22Rv1 (cell line): ENCODE measurements at regions not wholly inside any gene's neighbourhood (a gene's known extent, or its start where the extent isn't known, plus 50 kb on each side); places are given as distances from the start of the nearest gene placed in this dataset.

Source experiments
- H3K27ac ChIP-seq: fragments of 450-650 bp; 2 replicates; pipeline ENCODE4 v1.5.1; 2017
- ZFX ChIP-seq: fragments of 450-650 bp; IDR thresholded peaks from 2 replicates; pipeline ENCODE4 v1.6.1; 2017; ENCODE audit warnings: antibody characterized with exemption, borderline replicate concordance
- TF ChIP-seq, protein P1 (sequence below): fragments of 450-650 bp; IDR thresholded peaks from 2 replicates; pipeline ENCODE4 v1.5.1; 2017; ENCODE audit warnings: mild to moderate bottlenecking

DNA sequence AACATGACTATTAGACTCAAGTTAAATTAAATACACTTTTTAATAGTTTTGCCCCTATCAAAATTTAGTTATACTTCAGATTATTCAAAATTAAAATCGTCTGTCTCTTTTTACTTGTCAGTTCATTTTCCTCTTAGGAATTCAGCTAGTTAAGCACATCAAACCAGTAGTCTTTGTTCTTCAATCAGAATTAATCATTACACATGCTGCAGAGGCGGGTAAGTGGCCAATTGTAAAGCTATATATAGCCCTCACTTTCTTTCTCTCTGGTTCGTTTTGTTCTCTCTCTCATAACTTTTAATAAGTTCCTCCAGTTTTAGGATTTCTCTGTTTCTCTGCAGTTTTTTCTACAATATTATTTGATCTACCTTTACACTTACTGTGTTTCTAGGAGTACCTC, 359.1 kb upstream of the PABPC4L start:
- no peak overlapping the region for H3K27ac ChIP-seq
- TF ChIP-seq, protein P1, sequence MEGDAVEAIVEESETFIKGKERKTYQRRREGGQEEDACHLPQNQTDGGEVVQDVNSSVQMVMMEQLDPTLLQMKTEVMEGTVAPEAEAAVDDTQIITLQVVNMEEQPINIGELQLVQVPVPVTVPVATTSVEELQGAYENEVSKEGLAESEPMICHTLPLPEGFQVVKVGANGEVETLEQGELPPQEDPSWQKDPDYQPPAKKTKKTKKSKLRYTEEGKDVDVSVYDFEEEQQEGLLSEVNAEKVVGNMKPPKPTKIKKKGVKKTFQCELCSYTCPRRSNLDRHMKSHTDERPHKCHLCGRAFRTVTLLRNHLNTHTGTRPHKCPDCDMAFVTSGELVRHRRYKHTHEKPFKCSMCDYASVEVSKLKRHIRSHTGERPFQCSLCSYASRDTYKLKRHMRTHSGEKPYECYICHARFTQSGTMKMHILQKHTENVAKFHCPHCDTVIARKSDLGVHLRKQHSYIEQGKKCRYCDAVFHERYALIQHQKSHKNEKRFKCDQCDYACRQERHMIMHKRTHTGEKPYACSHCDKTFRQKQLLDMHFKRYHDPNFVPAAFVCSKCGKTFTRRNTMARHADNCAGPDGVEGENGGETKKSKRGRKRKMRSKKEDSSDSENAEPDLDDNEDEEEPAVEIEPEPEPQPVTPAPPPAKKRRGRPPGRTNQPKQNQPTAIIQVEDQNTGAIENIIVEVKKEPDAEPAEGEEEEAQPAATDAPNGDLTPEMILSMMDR: no peak
- TF ChIP-seq ZFX: no peak

DNA sequence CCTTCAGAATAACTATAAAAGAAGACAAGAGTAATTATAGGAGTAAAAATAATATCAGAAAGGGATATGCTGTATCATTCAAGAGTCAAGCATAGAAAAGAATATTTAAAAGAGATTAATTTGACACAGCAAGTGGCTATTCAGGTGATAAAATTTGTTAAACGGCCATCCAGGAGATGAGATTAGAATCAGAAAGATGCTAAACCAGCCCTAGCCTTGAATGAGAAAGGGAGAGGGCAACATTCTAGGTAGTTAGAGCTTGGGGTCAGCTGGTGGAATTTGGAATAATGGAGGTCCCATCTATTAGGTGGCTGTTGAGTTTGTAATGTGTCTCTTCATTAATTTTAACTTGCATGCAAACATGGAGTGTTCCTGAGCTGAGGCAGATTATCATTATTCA, 350.5 kb upstream of the PABPC4L start:
- H3K27ac ChIP-seq: no peak overlapping the region
- TF ChIP-seq, protein P1: no peak
- TF ChIP-seq ZFX: no peak

DNA sequence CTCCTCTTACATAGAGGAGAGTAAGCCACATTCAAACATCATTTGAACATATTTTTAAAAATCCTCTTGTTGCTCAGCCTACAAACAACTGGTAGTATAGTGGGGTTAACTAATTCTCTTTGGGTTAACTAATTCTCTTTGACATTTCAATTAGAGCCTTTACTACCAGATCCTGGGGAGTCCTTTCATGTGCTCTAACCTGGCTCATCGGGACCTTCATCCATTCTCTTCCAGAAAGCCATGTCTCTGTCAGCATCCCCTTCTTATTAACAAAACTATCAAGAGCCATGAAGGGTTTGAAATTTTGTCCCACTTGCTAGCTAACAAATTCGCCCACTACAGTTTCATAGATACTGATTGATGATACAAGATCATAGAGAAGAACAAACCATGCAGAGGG, 349.8 kb upstream of the PABPC4L start:
- H3K27ac ChIP-seq: no peak overlapping the region
- TF ChIP-seq, protein P1: no peak
- no peak for TF ChIP-seq ZFX

DNA sequence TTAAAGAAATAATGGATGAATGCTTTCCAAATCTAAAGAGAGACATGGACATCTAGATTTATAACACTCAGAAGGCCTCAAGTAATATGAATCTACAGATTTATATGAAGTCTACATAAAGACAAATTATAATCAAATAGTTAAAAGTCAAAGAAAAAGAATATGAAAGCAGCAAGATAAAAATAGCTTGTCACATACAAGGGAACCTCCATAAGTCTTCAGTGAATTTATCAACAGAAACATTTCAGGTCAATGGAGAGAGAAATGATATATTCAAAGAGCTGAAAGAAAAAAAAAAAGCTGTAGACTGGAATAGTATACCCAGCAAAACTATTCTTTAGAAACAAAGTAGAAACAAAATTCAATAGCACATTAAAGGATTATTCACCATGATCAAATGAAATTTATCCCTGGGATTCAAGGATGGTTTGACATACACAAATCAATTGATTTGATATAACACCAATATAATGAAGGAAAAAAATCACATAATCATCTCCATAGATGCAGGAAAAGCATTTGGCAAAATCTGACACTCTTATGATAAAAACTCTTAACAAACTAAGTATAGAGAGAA, 346.6 kb upstream of the PABPC4L start:
- no peak overlapping the region for H3K27ac ChIP-seq
- TF ChIP-seq, protein P1: no peak
- TF ChIP-seq ZFX: no peak

DNA sequence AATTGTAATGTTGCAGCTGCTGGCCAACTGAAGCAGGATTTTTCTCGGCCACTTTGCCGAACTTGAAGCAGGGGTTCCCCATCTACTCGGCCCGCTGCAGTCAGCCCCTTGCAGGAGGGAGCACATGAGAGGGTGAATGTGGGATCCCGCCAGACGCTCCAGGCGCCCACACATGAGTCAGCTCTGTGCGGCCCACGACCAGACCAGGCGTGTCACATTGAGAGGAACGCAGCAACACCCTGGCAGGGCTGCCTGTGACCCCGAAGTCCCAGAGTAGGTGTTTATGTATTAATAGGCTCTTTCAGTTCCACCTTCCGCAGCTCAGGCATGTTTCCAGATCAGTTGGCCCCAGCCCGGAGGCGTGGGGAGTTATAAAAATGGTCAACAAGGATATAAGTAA, 344.7 kb upstream of the PABPC4L start:
- TF ChIP-seq, protein P1: no peak
- no peak for TF ChIP-seq ZFX
- no peak overlapping the region for H3K27ac ChIP-seq

DNA sequence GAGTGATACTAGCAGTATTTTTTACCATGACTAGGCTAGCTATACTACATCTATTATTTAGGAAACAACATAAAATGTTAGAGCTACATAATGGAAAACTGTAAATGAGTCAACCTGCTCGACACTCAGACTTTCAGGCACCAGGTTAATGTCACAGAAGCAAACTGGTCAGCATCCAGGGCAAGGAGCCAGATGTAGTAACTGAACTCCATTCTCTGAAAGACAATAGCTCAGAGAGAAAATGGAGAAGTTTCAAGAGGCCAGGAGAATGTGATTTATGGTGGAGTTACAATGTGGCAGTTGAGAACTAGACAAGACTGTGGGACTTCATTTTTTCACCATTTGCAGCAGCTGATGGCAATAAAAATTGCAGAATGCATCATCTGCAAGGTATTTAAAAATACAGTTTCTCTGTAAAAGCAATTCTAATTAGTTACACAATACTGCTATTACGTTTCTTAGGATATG, 342.7 kb upstream of the PABPC4L start:
- TF ChIP-seq, protein P1: no peak
- TF ChIP-seq ZFX: no peak
- H3K27ac ChIP-seq: peak overlapping the region; percentile 70

DNA sequence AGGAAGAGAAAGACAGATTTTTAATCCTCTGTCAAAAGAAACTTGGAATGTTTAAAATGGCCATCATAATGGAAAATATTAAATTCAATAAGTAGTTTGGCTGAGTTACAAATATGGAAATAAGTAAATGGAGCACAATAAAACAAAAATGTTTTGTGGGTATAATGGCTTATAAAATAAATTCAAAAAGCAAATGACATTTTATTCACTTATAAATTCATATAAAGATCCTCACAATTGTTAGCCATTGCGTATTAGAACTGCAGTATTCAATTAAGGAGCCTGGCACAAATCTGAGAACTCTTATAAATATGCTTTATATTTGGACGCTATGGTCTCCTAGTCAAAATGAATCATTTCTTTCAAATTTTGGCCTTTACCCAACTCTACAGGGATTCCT, 339.0 kb upstream of the PABPC4L start:
- TF ChIP-seq, protein P1: no peak
- TF ChIP-seq ZFX: no peak

More for the DNA sequence above, 339.0 kb upstream of the PABPC4L start:
- H3K27ac ChIP-seq: no peak overlapping the region
